ENCODE measurements at regions not wholly inside any gene's neighbourhood (a gene's known extent, or its start where the extent isn't known, plus 50 kb on each side); places are given as distances from the start of the nearest gene placed in this dataset.

- H3K27me3 ChIP-seq (ENCODE audit: low read length), result no peaks in the 10 kb centered on the region
- H3K9me2 ChIP-seq (replicated peaks; ENCODE audit: insufficient read depth, low read length), result no peaks in the 10 kb centered on the region
- no peaks in the 10 kb centered on the region for H3K9me3 ChIP-seq (ENCODE audit: insufficient read depth, low read length)
- H3K4me3 ChIP-seq (ENCODE audit: insufficient read depth, low read length, poor library complexity, severe bottlenecking), result no peak overlapping the region
- no peaks in the 10 kb centered on the region for H3F3A ChIP-seq (ENCODE audit: insufficient read depth)
- no peaks in the 10 kb centered on the region for H4K20me1 ChIP-seq (ENCODE audit: low read depth, low read length)
- no peak overlapping the region for H3K9ac ChIP-seq (ENCODE audit: low read length)
- no peak overlapping the region for H2AFZ ChIP-seq (ENCODE audit: low read depth, low read length, severe bottlenecking)
- H3K36me3 ChIP-seq (ENCODE audit: low read length), result no peaks in the 10 kb centered on the region
- no peaks in the 10 kb centered on the region for H3K79me2 ChIP-seq (ENCODE audit: insufficient read depth, low read length)
- H3K27ac ChIP-seq (ENCODE audit: low read depth, low read length), result no peak overlapping the region
- TF ChIP-seq EZH2phosphoT487 (conservative IDR thresholded peaks at IDR 0.05; ENCODE audit: low read length) (no peak), CTCF (IDR thresholded peaks at IDR 0.05; ENCODE audit: insufficient read depth, low read length, poor library complexity, severe bottlenecking) (no peak)
- no peak overlapping the region for H3K4me2 ChIP-seq (ENCODE audit: low read depth, low read length, poor library complexity, severe bottlenecking)
Measured at GRCh38 chr9:73095425-73095824, 56.2 kb upstream of the ANXA1 start.

- no peaks in the 10 kb centered on the region for H3F3A ChIP-seq (ENCODE audit: insufficient read depth)
- H3K36me3 ChIP-seq (ENCODE audit: low read length), result no peaks in the 10 kb centered on the region
- no peak overlapping the region for H3K9ac ChIP-seq (ENCODE audit: low read length)
- H3K4me2 ChIP-seq (ENCODE audit: low read depth, low read length, poor library complexity, severe bottlenecking), result no peak overlapping the region
- H2AFZ ChIP-seq (ENCODE audit: low read depth, low read length, severe bottlenecking), result no peak overlapping the region
- no peak overlapping the region for H3K27ac ChIP-seq (ENCODE audit: low read depth, low read length)
- no peaks in the 10 kb centered on the region for H4K20me1 ChIP-seq (ENCODE audit: low read depth, low read length)
- H3K79me2 ChIP-seq (ENCODE audit: insufficient read depth, low read length), result no peaks in the 10 kb centered on the region
- H3K4me3 ChIP-seq (ENCODE audit: insufficient read depth, low read length, poor library complexity, severe bottlenecking), result no peak overlapping the region
- TF ChIP-seq CTCF (IDR thresholded peaks at IDR 0.05; ENCODE audit: insufficient read depth, low read length, poor library complexity, severe bottlenecking) (no peak), EZH2phosphoT487 (conservative IDR thresholded peaks at IDR 0.05; ENCODE audit: low read length) (no peak)
- H3K9me2 ChIP-seq (replicated peaks; ENCODE audit: insufficient read depth, low read length), result no peaks in the 10 kb centered on the region
- no peaks in the 10 kb centered on the region for H3K27me3 ChIP-seq (ENCODE audit: low read length)
- no peaks in the 10 kb centered on the region for H3K9me3 ChIP-seq (ENCODE audit: insufficient read depth, low read length)
Measured at GRCh38 chr9:73093740-73094379, 57.8 kb upstream of the ANXA1 start.

GRCh38 chr9:73093016-73093739 is 58.5 kb upstream of the ANXA1 start:
- Histone ChIP-seq H3F3A (ENCODE audit: insufficient read depth) (no peaks in the 10 kb centered on the region), H3K9me3 (ENCODE audit: insufficient read depth, low read length) (no peaks in the 10 kb centered on the region), H3K4me2 (ENCODE audit: low read depth, low read length, poor library complexity, severe bottlenecking) (no peak overlapping the region), H3K79me2 (ENCODE audit: insufficient read depth, low read length) (no peaks in the 10 kb centered on the region), H3K9me2 (replicated peaks; ENCODE audit: insufficient read depth, low read length) (no peaks in the 10 kb centered on the region), H3K4me3 (ENCODE audit: insufficient read depth, low read length, poor library complexity, severe bottlenecking) (no peak overlapping the region), H4K20me1 (ENCODE audit: low read depth, low read length) (no peaks in the 10 kb centered on the region), H2AFZ (ENCODE audit: low read depth, low read length, severe bottlenecking) (no peak overlapping the region), H3K27me3 (ENCODE audit: low read length) (no peaks in the 10 kb centered on the region), H3K36me3 (ENCODE audit: low read length) (no peaks in the 10 kb centered on the region), H3K9ac (ENCODE audit: low read length) (no peak overlapping the region), H3K27ac (ENCODE audit: low read depth, low read length) (no peak overlapping the region)
- TF ChIP-seq EZH2phosphoT487 (conservative IDR thresholded peaks at IDR 0.05; ENCODE audit: low read length) (no peak), CTCF (IDR thresholded peaks at IDR 0.05; ENCODE audit: insufficient read depth, low read length, poor library complexity, severe bottlenecking) (no peak)

All from SU-DHL-6 (cell line).